AG09309 (cell line): ENCODE measurements at regions not wholly inside any gene's neighbourhood (a gene's known extent, or its start where the extent isn't known, plus 50 kb on each side); places are given as distances from the start of the nearest gene placed in this dataset.

Experiments used
- DNase-seq: peaks from one replicate; pipeline ENCODE4 v3.0.0-alpha.2; 2010; ENCODE audit warnings: low read depth
- H3K4me3 ChIP-seq: 2 replicates; pipeline ENCODE4 v1.5.1; 2011; ENCODE audit warnings: mild to moderate bottlenecking, low read depth, low read length, moderate library complexity; ENCODE audit not compliant: control insufficient read depth
- TF ChIP-seq, protein P1 (sequence below): IDR thresholded peaks from 2 replicates; pipeline ENCODE4 v1.5.1; 2011; ENCODE audit warnings: mild to moderate bottlenecking, low read depth, low read length, inconsistent platforms; ENCODE audit not compliant: insufficient read depth, control insufficient read depth; ENCODE audit errors: missing control alignments

DNA sequence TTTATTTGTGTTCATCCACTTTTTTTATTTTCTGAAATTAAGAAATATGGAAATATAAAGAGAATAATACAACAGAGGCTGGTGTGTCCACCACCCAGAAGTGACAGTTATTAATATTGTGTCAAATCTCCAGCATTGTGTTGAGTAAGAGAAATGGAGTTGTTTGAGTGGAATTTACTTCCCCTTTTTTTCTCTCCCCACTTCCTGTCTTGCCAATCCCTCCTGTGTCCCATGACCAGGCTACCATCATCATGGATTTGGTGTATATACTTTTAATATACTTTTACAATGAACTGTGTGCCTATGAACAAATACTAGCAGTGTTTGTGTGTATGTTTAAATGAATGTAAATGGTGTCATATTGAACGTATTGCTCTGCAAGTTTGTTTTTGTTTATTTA, 276.9 kb upstream of the SKOR2 start:
- no peak overlapping the region for H3K4me3 ChIP-seq
- no peak for DNase-seq
- TF ChIP-seq, protein P1, sequence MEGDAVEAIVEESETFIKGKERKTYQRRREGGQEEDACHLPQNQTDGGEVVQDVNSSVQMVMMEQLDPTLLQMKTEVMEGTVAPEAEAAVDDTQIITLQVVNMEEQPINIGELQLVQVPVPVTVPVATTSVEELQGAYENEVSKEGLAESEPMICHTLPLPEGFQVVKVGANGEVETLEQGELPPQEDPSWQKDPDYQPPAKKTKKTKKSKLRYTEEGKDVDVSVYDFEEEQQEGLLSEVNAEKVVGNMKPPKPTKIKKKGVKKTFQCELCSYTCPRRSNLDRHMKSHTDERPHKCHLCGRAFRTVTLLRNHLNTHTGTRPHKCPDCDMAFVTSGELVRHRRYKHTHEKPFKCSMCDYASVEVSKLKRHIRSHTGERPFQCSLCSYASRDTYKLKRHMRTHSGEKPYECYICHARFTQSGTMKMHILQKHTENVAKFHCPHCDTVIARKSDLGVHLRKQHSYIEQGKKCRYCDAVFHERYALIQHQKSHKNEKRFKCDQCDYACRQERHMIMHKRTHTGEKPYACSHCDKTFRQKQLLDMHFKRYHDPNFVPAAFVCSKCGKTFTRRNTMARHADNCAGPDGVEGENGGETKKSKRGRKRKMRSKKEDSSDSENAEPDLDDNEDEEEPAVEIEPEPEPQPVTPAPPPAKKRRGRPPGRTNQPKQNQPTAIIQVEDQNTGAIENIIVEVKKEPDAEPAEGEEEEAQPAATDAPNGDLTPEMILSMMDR: no peak

DNA sequence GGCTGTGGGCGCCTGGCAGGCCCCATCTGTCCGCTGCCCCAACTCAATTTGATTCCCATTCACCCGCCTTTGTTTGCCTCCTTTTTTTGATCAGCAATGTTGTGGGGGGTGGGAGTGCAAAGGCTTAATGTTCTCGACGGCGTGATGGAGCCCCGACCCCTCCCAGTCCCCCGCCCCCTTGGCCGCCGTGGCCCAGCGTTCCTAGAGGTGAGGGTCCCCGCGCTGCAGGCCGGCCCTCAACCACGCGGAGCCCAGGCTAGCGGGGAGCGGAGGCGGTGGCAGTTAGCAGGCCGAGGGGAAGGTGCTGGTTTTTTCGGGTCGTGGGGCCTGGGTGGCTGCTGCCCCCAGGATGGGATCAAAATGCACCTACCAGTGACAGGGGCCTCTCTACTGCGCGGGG, 274.7 kb upstream of the SKOR2 start:
- DNase-seq: no peak
- TF ChIP-seq, protein P1: no peak
- H3K4me3 ChIP-seq: no peak overlapping the region

DNA sequence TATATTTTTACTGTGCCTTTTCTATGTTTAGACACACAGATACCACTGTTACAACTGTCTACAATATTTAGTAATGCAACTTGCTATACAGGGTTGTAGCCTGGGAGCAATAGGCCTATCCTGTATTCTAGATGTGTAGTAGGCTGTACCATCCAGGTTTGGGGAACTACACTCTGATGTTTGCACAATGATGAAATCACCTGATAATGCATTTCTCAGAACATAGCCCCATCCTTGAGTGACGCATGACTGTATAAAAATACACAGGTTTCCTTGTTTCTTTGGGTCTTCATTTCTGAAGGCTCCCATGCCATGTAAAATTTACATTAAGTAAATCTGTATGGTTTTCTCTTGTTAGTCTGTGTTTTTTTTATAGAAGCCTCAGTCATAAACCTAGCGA, 270.9 kb upstream of the SKOR2 start:
- TF ChIP-seq, protein P1: no peak
- H3K4me3 ChIP-seq: no peak overlapping the region
- no peak for DNase-seq

DNA sequence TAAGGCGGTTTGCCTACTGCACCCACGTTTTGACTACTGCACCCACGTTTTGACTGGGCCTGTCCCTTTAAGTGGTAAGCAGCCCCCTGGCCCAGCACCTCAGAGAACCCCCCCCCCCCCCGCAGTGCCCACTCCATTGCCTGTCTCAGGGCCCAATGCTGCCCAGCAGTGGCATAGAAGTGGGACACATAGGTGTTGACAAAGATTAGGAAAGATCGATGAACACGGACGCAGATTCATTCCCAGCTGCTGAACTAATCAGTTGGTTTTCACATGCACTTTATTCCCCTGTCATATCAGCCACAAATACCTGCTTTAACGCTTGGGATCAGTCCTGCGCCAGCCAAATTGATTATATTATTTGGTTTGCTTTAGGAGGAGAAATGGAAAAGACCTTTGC, 268.8 kb upstream of the SKOR2 start:
- DNase-seq: no peak
- no peak overlapping the region for H3K4me3 ChIP-seq
- TF ChIP-seq, protein P1: no peak

DNA sequence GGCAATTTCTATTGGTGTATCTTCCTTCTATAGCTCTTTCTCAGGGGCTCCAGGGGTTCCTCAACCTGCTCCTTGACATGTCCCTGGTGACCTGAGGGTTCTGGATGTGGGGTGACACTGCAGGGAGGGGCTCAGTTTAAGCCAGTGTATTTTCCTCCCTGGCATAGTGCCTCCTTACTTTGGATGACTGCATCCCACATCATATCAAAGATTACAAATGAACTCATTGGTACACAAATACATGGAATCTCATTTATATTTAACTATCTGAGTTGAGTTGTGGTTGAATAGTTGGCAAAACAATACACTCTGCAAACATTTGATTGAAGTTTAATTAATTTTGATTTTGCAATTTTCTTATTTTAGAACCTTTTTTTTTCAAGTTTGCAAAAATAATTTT, 268.2 kb upstream of the SKOR2 start:
- no peak for DNase-seq
- no peak overlapping the region for H3K4me3 ChIP-seq
- TF ChIP-seq, protein P1: no peak

DNA sequence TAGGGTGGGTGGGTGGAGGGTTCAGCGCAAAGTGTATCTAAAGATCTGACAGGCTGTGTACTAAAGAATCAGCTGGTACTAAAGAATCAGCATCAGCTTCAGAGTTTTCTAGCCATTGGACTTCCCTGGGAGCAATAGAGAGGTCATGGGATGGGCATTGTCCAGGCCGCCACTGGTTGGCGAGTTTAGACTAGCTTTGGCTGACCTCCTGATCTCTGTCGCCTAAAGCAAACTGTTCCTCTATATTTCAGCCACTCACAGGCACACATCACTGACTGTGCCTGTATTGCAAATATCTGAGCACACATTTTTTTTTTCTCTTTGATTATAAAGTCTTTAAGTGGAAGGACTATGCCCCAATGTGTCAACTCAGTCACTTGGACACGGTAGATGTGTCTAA, 267.8 kb upstream of the SKOR2 start:
- DNase-seq: no peak
- no peak overlapping the region for H3K4me3 ChIP-seq
- TF ChIP-seq, protein P1: no peak

DNA sequence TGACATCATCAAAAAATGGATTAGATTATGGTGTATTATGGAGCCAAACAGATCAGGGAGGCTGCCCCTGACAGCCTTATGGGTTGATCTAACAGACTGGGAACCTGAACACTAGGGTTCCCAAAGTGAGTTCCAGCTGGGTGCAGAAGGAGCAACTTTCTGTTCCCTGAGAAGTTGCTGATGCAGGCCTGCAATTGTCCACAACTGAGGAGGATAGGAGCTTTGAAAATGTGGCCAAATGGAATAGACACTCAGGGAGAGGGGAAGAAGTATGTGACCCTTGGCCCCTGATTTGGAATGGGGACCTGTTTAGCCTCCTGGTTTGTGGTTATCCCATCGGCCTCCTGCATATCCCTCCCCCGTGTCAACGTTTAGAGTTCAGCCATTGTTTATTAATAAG, 262.2 kb upstream of the SKOR2 start:
- no peak for DNase-seq
- TF ChIP-seq, protein P1: no peak
- H3K4me3 ChIP-seq: no peak overlapping the region
